ENCODE measurements at regions not wholly inside any gene's neighbourhood (a gene's known extent, or its start where the extent isn't known, plus 50 kb on each side); places are given as distances from the start of the nearest gene placed in this dataset.

- H3K9me3 Mint-ChIP-seq = no peaks in the 10 kb centered on the region
- TF ChIP-seq, protein P1, sequence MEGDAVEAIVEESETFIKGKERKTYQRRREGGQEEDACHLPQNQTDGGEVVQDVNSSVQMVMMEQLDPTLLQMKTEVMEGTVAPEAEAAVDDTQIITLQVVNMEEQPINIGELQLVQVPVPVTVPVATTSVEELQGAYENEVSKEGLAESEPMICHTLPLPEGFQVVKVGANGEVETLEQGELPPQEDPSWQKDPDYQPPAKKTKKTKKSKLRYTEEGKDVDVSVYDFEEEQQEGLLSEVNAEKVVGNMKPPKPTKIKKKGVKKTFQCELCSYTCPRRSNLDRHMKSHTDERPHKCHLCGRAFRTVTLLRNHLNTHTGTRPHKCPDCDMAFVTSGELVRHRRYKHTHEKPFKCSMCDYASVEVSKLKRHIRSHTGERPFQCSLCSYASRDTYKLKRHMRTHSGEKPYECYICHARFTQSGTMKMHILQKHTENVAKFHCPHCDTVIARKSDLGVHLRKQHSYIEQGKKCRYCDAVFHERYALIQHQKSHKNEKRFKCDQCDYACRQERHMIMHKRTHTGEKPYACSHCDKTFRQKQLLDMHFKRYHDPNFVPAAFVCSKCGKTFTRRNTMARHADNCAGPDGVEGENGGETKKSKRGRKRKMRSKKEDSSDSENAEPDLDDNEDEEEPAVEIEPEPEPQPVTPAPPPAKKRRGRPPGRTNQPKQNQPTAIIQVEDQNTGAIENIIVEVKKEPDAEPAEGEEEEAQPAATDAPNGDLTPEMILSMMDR (IDR thresholded peaks at IDR 0.05) = no peak
- H3K36me3 Mint-ChIP-seq = no peaks in the 10 kb centered on the region
- WGBS (ENCODE audit: insufficient coverage) = 92% methylated on average over 12 of the region's 12 CpGs
- DNase-seq = no peak
- Histone ChIP-seq H3K9ac (ENCODE audit: insufficient read depth, low read length, poor library complexity, severe bottlenecking) (no peak overlapping the region), H3K27me3 (ENCODE audit: control insufficient read depth in 2 of 2, insufficient read depth in 2 of 2, low read length in 2 of 2) (no peaks in the 10 kb centered on the region), H3K36me3 (replicated peaks in 1 of 2; ENCODE audit: control insufficient read depth in 1 of 2, insufficient read depth in 2 of 2, low read length in 2 of 2) (no peaks in the 10 kb centered on the region), H3K4me1 (ENCODE audit: control insufficient read depth in 1 of 2, insufficient read depth in 2 of 2, low read length in 2 of 2) (peaks cover 5 to 8% of the 10 kb centered on the region in 2 donors), H3K4me3 (replicated peaks in 1 of 3; ENCODE audit: low read depth in 2 of 3, low read length in 3 of 3) (no peak overlapping the region), H4K20me1 (ENCODE audit: insufficient read depth, low read length) (no peaks in the 10 kb centered on the region), H3K27ac (ENCODE audit: low read depth in 1 of 2, low read length in 2 of 2) (no peak overlapping the region), H3K79me2 (ENCODE audit: insufficient read depth, low read length) (no peaks in the 10 kb centered on the region), H2AFZ (ENCODE audit: insufficient read depth, low read depth, low read length, poor library complexity, severe bottlenecking) (no peak overlapping the region), H3K9me3 (replicated peaks in 1 of 2; ENCODE audit: control insufficient read depth in 1 of 2, insufficient read depth in 1 of 2, low read length in 2 of 2) (no peaks in the 10 kb centered on the region), H3K4me2 (replicated peaks; ENCODE audit: extremely low read depth, low read length, poor library complexity, severe bottlenecking) (no peak overlapping the region)
- intact Hi-C loops (cut with micrococcal nuclease) = loop anchor here in 1 of 2 donors (10.0 kb wide), 1 partner anchor 55 kb away; no protein-coding TSS in a partner anchor
- H3K27ac Mint-ChIP-seq = no peak overlapping the region
- peaks cover 1 to 4% (median 2%) of the 10 kb centered on the region in 3 donors for H3K27me3 Mint-ChIP-seq (ENCODE audit: low read depth in 3 of 3)
- H3K4me1 Mint-ChIP-seq = peaks cover 19% of the 10 kb centered on the region
- H3K4me3 Mint-ChIP-seq = no peak overlapping the region
Measured at GRCh38 chr9:107739601-107740082, 250.1 kb upstream of the KLF4 start.

- no peak overlapping the region for H3K4me2 ChIP-seq (replicated peaks; ENCODE audit: extremely low read depth, low read length, poor library complexity, severe bottlenecking)
- intact Hi-C loops (cut with micrococcal nuclease) = no loop called here
- H3K27me3 ChIP-seq (ENCODE audit: control insufficient read depth in 2 of 2, insufficient read depth in 2 of 2, low read length in 2 of 2) = no peaks in the 10 kb centered on the region
- no peaks in the 10 kb centered on the region for H3K36me3 ChIP-seq (replicated peaks in 1 of 2; ENCODE audit: control insufficient read depth in 1 of 2, insufficient read depth in 2 of 2, low read length in 2 of 2)
- no peak overlapping the region for H3K9ac ChIP-seq (ENCODE audit: insufficient read depth, low read length, poor library complexity, severe bottlenecking)
- Mint-ChIP-seq H3K36me3 (no peaks in the 10 kb centered on the region), H3K4me1 (peaks cover 21% of the 10 kb centered on the region), H3K4me3 (no peak overlapping the region), H3K9me3 (no peaks in the 10 kb centered on the region), H3K27me3 (ENCODE audit: low read depth in 3 of 3) (peaks cover 1 to 4% (median 2%) of the 10 kb centered on the region in 3 donors), H3K27ac (peak overlapping the region in 2 of 7 donors; percentile 28 to 61)
- no peaks in the 10 kb centered on the region for H4K20me1 ChIP-seq (ENCODE audit: insufficient read depth, low read length)
- DNase-seq = no peak
- TF ChIP-seq, protein P1 (IDR thresholded peaks at IDR 0.05) = no peak
- 73% methylated on average over 2 of the region's 2 CpGs for WGBS (ENCODE audit: insufficient coverage)
- H2AFZ ChIP-seq (ENCODE audit: insufficient read depth, low read depth, low read length, poor library complexity, severe bottlenecking) = no peak overlapping the region
- H3K4me1 ChIP-seq (ENCODE audit: control insufficient read depth in 1 of 2, insufficient read depth in 2 of 2, low read length in 2 of 2) = peaks cover 2 to 7% of the 10 kb centered on the region in 2 donors
- no peak overlapping the region for H3K4me3 ChIP-seq (replicated peaks in 1 of 3; ENCODE audit: low read depth in 2 of 3, low read length in 3 of 3)
- peak overlapping the region in 1 of 2 donors; percentile 39 for H3K27ac ChIP-seq (ENCODE audit: low read depth in 1 of 2, low read length in 2 of 2)
- no peaks in the 10 kb centered on the region for H3K9me3 ChIP-seq (replicated peaks in 1 of 2; ENCODE audit: control insufficient read depth in 1 of 2, insufficient read depth in 1 of 2, low read length in 2 of 2)
- H3K79me2 ChIP-seq (ENCODE audit: insufficient read depth, low read length) = no peaks in the 10 kb centered on the region
Measured at GRCh38 chr9:107738789-107739188, 249.2 kb upstream of the KLF4 start.

Data from CD14-positive monocyte (primary cell).